ENCODE measurements at regions not wholly inside any gene's neighbourhood (a gene's known extent, or its start where the extent isn't known, plus 50 kb on each side); places are given as distances from the start of the nearest gene placed in this dataset.

DNA sequence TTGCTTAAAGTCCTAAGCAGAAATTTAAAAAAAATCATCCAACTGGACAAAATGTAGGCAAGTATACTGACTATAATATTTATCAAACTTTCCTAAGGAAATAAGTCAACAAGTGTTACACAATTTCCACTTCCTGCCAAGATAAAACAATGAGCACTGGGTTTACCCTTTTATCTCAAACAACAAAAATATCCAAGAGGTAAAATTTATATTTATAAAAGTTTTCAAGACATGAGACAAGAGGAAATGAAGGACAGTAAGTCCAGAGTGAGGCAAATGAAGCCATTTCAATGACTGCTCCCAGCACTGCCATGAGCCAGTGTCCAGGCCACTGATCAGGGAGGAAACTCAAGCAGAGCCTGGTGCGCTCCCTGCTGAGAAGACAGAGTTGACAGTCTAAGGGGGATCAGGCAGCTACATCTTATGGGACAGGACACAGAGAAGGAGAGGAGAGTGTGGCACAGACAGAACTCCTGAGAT, 439.4 kb downstream of the RAP2B start:
- TF ChIP-seq TCF7L2 (IDR thresholded peaks at IDR 0.05; ENCODE audit: low read depth, low read length) = no peak
- no peak for TF ChIP-seq POLR2AphosphoS5 (IDR thresholded peaks at IDR 0.05; ENCODE audit: low read depth, low read length)
- TF ChIP-seq, protein P1, sequence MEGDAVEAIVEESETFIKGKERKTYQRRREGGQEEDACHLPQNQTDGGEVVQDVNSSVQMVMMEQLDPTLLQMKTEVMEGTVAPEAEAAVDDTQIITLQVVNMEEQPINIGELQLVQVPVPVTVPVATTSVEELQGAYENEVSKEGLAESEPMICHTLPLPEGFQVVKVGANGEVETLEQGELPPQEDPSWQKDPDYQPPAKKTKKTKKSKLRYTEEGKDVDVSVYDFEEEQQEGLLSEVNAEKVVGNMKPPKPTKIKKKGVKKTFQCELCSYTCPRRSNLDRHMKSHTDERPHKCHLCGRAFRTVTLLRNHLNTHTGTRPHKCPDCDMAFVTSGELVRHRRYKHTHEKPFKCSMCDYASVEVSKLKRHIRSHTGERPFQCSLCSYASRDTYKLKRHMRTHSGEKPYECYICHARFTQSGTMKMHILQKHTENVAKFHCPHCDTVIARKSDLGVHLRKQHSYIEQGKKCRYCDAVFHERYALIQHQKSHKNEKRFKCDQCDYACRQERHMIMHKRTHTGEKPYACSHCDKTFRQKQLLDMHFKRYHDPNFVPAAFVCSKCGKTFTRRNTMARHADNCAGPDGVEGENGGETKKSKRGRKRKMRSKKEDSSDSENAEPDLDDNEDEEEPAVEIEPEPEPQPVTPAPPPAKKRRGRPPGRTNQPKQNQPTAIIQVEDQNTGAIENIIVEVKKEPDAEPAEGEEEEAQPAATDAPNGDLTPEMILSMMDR (IDR thresholded peaks at IDR 0.05) = no peak
- TF ChIP-seq SIN3A (IDR thresholded peaks at IDR 0.05; ENCODE audit: borderline replicate concordance, insufficient read depth, low read depth, low read length) = no peak
- TF ChIP-seq, protein P2, sequence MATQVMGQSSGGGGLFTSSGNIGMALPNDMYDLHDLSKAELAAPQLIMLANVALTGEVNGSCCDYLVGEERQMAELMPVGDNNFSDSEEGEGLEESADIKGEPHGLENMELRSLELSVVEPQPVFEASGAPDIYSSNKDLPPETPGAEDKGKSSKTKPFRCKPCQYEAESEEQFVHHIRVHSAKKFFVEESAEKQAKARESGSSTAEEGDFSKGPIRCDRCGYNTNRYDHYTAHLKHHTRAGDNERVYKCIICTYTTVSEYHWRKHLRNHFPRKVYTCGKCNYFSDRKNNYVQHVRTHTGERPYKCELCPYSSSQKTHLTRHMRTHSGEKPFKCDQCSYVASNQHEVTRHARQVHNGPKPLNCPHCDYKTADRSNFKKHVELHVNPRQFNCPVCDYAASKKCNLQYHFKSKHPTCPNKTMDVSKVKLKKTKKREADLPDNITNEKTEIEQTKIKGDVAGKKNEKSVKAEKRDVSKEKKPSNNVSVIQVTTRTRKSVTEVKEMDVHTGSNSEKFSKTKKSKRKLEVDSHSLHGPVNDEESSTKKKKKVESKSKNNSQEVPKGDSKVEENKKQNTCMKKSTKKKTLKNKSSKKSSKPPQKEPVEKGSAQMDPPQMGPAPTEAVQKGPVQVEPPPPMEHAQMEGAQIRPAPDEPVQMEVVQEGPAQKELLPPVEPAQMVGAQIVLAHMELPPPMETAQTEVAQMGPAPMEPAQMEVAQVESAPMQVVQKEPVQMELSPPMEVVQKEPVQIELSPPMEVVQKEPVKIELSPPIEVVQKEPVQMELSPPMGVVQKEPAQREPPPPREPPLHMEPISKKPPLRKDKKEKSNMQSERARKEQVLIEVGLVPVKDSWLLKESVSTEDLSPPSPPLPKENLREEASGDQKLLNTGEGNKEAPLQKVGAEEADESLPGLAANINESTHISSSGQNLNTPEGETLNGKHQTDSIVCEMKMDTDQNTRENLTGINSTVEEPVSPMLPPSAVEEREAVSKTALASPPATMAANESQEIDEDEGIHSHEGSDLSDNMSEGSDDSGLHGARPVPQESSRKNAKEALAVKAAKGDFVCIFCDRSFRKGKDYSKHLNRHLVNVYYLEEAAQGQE (IDR thresholded peaks at IDR 0.05; ENCODE audit: insufficient read depth in 1 of 2, low read depth in 2 of 2, low read length in 1 of 2) = no peak
- no peaks in the 10 kb centered on the region for H3K9me3 ChIP-seq (ENCODE audit: control insufficient read depth, insufficient read depth, low read depth, low read length)
- ATAC-seq (no peak), DNase-seq (ENCODE audit: low read depth, low spot score) (no peak)
- H3K27me3 ChIP-seq (ENCODE audit: control insufficient read depth, insufficient read depth, low read length) = no peaks in the 10 kb centered on the region
- intact Hi-C loops (cut with micrococcal nuclease; ENCODE audit: unreplicated experiment) = no loop called here
- H3K4me1 ChIP-seq (ENCODE audit: control insufficient read depth, insufficient read depth, low read length) = no peaks in the 10 kb centered on the region
- H3K4me3 ChIP-seq (ENCODE audit: low read depth in 2 of 2, low read length in 2 of 2) = no peak overlapping the region
- ChIA-PET POLR2A (no interaction called here), CTCF (no interaction called here)
- in situ Hi-C loops (cut with HindIII; ENCODE audit: low pct_unique_long_range_greater_than_20kb, low sequenced_read_pairs) = no loop called here
- H3K36me3 ChIP-seq (ENCODE audit: control insufficient read depth, insufficient read depth, low read length) = no peaks in the 10 kb centered on the region
- H3K27ac ChIP-seq (ENCODE audit: low read length) = no peak overlapping the region
- BruUV-seq (replicated peaks) = no TSS peak

DNA sequence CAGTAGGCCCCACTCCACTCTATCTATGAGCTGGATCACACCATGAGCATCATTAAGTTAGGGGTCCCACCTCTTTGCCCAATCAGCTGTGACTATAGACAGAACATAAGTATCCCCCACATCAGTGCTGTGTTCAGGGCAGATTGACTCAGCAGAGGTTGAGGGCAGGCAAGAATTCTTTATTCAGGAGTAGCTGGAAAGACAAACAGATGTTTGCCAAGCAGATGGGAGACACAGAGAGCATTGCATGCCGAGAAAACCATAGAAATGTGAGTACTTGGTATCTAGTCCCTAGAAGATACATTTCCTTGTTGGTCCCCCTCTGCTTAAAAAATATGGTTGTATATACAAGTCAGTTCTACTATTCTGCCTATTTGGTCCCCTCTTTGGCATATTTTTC, 440.8 kb downstream of the RAP2B start:
- Histone ChIP-seq H3K4me1 (ENCODE audit: control insufficient read depth, insufficient read depth, low read length) (no peaks in the 10 kb centered on the region), H3K36me3 (ENCODE audit: control insufficient read depth, insufficient read depth, low read length) (no peaks in the 10 kb centered on the region), H3K27ac (ENCODE audit: low read length) (no peak overlapping the region), H3K9me3 (ENCODE audit: control insufficient read depth, insufficient read depth, low read depth, low read length) (no peaks in the 10 kb centered on the region), H3K27me3 (ENCODE audit: control insufficient read depth, insufficient read depth, low read length) (no peaks in the 10 kb centered on the region), H3K4me3 (ENCODE audit: low read depth in 2 of 2, low read length in 2 of 2) (no peak overlapping the region)
- no TSS peak for BruUV-seq (replicated peaks)
- TF ChIP-seq TCF7L2 (IDR thresholded peaks at IDR 0.05; ENCODE audit: low read depth, low read length) (no peak), POLR2AphosphoS5 (IDR thresholded peaks at IDR 0.05; ENCODE audit: low read depth, low read length) (no peak), SIN3A (IDR thresholded peaks at IDR 0.05; ENCODE audit: borderline replicate concordance, insufficient read depth, low read depth, low read length) (no peak)
- TF ChIP-seq, protein P1 (IDR thresholded peaks at IDR 0.05) = no peak
- intact Hi-C loops (cut with micrococcal nuclease; ENCODE audit: unreplicated experiment) = no loop called here
- DNase-seq (ENCODE audit: low read depth, low spot score) = no peak
- in situ Hi-C loops (cut with HindIII; ENCODE audit: low pct_unique_long_range_greater_than_20kb, low sequenced_read_pairs) = no loop called here
- ChIA-PET CTCF (no interaction called here), POLR2A (no interaction called here)
- ATAC-seq = no peak

Measured in Panc1 (cell line).